Peyer's patch (tissue), 4 donors: ENCODE measurements at regions not wholly inside any gene's neighbourhood (a gene's known extent, or its start where the extent isn't known, plus 50 kb on each side); places are given as distances from the start of the nearest gene placed in this dataset.

Experiments used
- CTCF ChIP-seq, 6 experiments: fragments of 450-650 bp in 4 of 6; fragments of 200-600 bp in 2 of 6; sonication (generic) in 1 of 6; IDR thresholded peaks; one replicate each; pipeline ENCODE4 v1.5.1; 2017 to 2019; ENCODE audit warnings: antibody characterized with exemption in 6 of 6, mild to moderate bottlenecking in 3 of 6, moderate library complexity in 1 of 6
- POLR2A ChIP-seq, 2 donors: fragments of 450-650 bp; IDR thresholded peaks; one replicate each; pipeline ENCODE4 v1.5.1; 2017; ENCODE audit warnings: antibody characterized with exemption in 2 of 2, mild to moderate bottlenecking in 2 of 2, moderate library complexity in 2 of 2

GRCh38 chr14:97070259-97070658 is 273.1 kb downstream of the VRK1 start:
- TF ChIP-seq POLR2A (IDR thresholded peaks at IDR 0.05) = no peak
- TF ChIP-seq CTCF (IDR thresholded peaks at IDR 0.05) = no peak
